K562 (cell line): ENCODE measurements at regions not wholly inside any gene's neighbourhood (a gene's known extent, or its start where the extent isn't known, plus 50 kb on each side); places are given as distances from the start of the nearest gene placed in this dataset.

Source experiments
- ETV6 ChIP-seq, 3 experiments: fragments of 150-350 bp in 1 of 3; sonication (generic) in 1 of 3; formaldehyde crosslinking in 1 of 3; IDR thresholded peaks; 2 replicates each; pipeline versions ENCODE4 v1.6.1 to v1.8.0; 2014 to 2022; ENCODE audit warnings: borderline replicate concordance in 2 of 3, low read depth in 2 of 3, antibody characterized with exemption in 1 of 3, low read length in 1 of 3, mild to moderate bottlenecking in 1 of 3, missing genetic modification reagents in 1 of 3
- MCM7 ChIP-seq, 2 experiments: fragments of 450-650 bp; IDR thresholded peaks; 2 replicates each; pipeline ENCODE4 v1.6.1; 2016 to 2018
- RERE ChIP-seq: sonication (generic); formaldehyde crosslinking; IDR thresholded peaks from 2 replicates; pipeline ENCODE4 v1.8.0; 2023; ENCODE audit warnings: missing genetic modification reagents, mild to moderate bottlenecking, borderline replicate concordance
- SMAD2 ChIP-seq: fragments of 150-350 bp; IDR thresholded peaks from 2 replicates; pipeline ENCODE4 v1.6.1; 2014; ENCODE audit warnings: low read depth, mild to moderate bottlenecking, low read length
- ZBTB43 ChIP-seq: sonication (generic); formaldehyde crosslinking; IDR thresholded peaks from 2 replicates; pipeline ENCODE4 v1.8.0; 2023; ENCODE audit warnings: mild to moderate bottlenecking, missing genetic modification reagents

- TF ChIP-seq ZBTB43 (no peak), MCM7 (IDR thresholded peaks at IDR 0.05) (no peak), RERE (no peak), SMAD2 (no peak), ETV6 (IDR thresholded peaks at IDR 0.05; ENCODE audit: borderline replicate concordance in 1 of 2, low read depth in 2 of 2, low read length in 1 of 2) (no peak), ETV6 (CRISPR knock-in tag; IDR thresholded peaks at IDR 0.05; ENCODE audit: borderline replicate concordance) (no peak)
These were observed 1046.7 kb downstream of the CDH9 start (continued) for GRCh38 chr5:25991639-25992038.
